ENCODE measurements at regions not wholly inside any gene's neighbourhood (a gene's known extent, or its start where the extent isn't known, plus 50 kb on each side); places are given as distances from the start of the nearest gene placed in this dataset.

DNA sequence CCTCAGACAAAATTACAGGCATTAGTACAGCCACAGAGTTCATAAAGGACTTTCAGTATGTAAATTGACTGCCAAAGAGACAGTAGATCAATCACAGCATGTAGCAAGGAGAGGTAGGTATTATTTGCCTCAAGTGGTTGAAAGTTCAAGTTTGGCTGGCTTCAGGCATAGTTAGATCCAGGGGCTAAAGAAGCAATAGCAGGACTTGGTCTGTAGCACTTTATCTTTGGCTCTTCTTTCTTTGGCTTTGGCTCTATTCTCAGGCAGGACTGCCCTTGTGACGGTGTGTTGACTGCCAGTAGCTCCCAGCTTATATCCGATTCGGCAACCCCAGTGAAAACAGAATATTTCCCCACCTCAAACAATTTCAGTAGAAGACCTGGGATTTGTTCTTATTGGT lies 346.0 kb upstream of the TBX3 start:
- TF ChIP-seq CTCF (IDR thresholded peaks at IDR 0.05), result no peak
- TF ChIP-seq POLR2A (IDR thresholded peaks at IDR 0.05), result no peak

Measured in thyroid gland (tissue), 4 donors.